Testis (tissue), 2 donors: ENCODE measurements at regions not wholly inside any gene's neighbourhood (a gene's known extent, or its start where the extent isn't known, plus 50 kb on each side); places are given as distances from the start of the nearest gene placed in this dataset.

Source experiments
- CTCF ChIP-seq, 3 experiments: fragments of 450-650 bp in 2 of 3; fragments of 200-600 bp in 1 of 3; sonication (generic) in 1 of 3; IDR thresholded peaks; one replicate each; pipeline ENCODE4 v1.5.1; 2016 to 2019; ENCODE audit warnings: antibody characterized with exemption in 3 of 3, mild to moderate bottlenecking in 2 of 3, moderate library complexity in 1 of 3
- POLR2A ChIP-seq: fragments of 450-650 bp; IDR thresholded peaks from one replicate; pipeline ENCODE4 v1.6.1; 2017; ENCODE audit warnings: antibody characterized with exemption, mild to moderate bottlenecking, moderate library complexity

GRCh38 chr5:54367844-54368243 is 57.5 kb upstream of the ARL15 start:
- no peak for TF ChIP-seq CTCF (IDR thresholded peaks at IDR 0.05)
- TF ChIP-seq POLR2A, result no peak
